ENCODE measurements at regions not wholly inside any gene's neighbourhood (a gene's known extent, or its start where the extent isn't known, plus 50 kb on each side); places are given as distances from the start of the nearest gene placed in this dataset.

DNA sequence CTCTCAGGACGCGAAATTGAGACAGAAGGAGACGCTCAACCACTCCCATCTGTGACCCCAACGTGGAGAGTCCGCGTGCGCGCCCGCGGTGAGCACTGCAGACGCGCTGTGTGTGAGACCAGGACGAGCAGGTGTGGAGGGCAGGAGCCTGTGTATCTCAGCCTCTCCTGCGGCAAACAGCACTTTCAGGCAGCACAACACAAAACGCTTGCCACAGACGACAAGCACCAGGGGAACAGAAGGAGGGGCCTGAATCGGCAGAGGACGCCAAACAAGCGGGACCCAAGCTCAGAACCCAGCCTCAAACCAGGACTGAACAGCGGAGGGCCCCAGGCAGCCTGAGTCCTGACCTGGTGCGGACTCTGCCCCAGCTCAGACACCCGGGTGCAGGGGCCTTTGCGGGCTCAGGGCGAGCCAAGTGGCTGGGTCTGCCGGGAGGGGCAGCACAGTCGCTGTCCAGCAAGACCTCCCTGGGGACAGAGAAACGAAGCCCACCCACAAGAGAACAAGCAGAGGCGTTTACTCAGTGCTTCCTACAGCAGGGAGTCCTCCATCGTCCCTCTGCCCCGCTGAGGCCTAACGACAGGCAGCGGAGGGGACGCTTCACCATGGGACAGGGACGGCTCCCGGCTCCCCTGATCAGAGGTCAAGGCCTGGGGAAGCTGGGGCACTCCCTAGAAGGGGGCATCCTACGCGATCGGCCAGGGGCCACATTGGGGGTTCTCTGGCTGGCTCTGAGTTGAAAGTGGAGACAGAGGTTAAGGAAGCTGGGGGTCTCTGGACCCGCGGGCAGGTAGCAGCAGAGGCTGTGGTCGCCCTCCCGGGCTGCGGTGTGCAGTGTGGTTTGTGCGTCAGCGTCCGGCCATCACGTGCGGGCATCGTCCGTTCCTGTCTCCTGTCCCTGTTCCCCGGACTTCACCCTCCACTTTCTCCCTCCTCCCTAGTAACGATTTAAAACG lies 560.8 kb downstream of the BRD1 start:
- DNase-seq: no peak

DNA sequence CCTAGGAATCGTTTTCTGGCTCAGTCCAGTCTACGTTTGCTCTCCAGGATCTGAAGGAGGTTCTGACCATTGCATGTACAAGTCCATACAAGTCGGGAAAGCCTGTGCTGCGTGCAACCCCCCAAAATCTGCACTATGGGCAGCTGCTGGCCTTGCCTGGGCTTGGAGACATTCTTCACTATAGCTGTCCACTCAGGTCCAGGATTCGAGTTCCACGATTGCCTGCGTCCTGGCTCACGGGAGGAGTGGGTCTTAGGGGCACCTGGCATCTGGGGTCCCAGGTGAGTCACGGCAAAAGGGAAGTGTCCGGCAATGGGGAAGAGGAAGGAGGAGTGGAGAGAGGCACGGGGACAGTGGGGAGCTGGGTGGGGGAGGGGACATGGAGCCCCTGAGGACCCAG lies 563.0 kb downstream of the BRD1 start:
- DNase-seq: no peak

DNA sequence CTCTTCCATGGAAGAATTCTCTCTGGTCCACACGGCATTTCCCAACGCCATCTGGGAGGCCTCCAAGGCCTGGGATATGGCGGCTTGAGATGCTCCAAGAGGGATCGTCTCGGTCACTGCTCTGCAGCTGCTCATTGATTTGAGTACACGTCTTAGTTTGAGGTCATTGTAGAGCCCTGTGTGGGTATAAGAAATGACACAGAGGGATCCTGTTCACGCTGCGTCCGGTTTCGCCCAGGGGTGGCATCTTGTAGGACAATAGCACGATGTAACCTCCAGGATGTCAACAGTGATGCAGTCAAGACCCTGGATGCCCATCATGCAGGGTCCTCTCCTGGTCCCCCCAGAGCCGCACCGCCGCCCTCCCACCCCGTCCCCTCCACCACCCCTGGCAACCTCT lies 564.6 kb downstream of the BRD1 start:
- DNase-seq: no peak

DNA sequence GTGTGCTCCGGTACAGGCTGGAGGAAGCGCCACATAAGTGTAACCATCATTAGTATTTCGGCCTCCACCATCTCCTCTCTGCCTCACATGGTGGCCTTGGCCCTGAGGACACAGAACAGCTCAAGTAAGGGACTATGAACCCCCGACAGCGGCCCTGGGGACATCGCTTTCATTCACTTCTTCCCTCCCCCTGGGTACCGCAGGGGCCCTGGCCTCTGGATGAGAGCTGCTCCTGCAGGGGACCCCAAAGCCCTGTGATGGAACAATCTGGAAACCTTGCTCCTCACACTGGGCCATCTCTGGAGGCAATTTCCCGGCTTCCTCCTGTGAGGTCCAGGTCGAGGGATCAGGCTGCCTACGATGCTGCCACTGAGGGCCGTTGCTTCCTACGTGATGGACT lies 565.5 kb downstream of the BRD1 start:
- DNase-seq: no peak

DNA sequence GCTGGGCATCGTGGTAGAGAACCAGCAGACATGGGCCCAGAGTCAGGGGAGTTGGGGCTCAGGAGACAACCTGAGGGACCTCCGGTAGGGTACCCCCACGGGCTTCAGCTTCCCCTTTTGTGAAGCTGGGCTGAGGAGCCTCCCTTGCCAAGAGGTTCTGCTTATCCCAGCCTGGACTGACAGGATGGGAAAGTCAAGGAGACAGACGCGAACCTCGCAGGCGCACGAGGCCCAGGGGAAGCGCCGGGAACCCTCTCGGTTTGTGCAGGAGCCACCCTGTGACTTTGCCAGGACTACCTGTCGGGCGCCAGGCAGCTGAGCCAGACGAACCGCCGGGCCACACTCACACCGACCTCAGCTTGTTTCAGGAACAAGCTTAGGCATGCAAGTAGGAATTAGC lies 566.1 kb downstream of the BRD1 start:
- DNase-seq: no peak

DNA sequence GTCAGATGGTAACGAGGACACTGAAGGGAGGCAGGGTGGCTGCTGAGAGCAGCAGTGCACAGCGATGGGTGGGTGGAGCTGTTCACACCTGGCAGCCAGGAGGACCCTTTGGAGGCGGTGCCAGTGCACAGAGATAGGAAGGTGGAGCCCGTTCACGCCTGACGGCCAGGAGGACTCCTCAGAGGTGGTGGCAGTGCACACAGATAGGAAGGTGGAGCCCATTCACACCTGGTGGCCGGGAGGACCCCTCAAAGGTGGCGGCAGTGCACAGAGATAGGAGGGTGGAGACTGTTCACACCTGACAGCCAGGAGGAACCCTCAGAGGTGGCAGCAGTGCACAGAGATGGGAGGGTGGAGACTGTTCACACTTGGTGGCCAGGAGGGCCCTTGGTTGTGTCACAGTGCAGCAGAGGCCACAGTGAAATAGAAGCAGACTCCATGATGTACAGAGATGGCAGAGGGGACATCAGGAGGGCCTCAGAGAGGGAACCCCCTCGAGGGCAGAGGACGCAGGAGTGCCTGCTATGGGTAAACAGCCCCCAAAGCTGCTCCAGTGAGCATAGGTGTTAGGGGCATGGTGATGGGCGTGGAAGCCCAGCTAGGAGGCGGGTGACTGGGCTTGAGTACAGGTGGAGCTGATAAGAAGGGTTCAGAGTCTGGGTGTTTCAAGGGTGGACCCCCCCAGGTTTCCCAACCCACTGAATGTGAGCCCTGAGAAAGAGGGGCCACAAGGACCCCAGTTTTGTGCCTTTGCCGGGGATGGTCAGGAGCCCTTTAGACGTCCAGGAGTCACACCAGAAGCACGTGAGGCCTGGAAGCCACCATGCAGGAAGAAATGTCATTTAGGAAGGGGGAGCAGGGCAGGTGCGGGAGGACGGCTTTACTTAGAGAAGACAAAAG lies 566.7 kb downstream of the BRD1 start:
- DNase-seq: no peak

DNA sequence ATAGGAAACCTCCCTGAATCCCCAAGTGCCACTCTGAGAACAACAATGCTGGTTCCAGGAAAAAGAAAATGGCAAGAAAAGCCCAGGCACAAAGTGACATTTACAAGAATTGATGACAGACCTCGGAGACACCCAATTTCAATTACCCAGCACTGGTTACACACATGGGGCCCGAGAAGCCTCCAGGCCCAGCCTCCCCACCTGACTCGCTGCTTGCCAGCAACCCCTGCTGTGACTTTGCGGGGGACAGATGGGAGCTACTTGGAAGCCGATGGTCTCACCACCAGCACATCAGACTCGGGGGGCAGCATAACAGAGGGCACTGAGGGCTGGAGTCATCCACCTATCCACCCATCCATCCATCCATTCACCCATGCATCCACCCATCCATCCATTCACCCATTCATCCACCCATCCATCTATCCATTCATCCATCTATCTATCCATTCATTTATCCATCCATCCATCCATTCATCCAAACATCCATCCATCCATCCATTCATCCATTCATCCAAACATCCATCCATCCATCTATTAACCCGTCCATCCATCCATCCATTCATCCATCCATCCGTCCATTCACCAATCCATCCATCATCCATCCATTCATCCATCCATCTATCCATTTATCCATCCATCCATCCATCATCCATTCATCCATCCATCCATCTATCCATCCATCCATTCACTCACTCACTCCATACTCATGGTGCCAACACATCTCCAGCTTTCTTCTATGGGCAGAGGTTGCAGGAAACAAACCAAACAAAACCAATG lies 567.6 kb downstream of the BRD1 start:
- DNase-seq: no peak

DNA sequence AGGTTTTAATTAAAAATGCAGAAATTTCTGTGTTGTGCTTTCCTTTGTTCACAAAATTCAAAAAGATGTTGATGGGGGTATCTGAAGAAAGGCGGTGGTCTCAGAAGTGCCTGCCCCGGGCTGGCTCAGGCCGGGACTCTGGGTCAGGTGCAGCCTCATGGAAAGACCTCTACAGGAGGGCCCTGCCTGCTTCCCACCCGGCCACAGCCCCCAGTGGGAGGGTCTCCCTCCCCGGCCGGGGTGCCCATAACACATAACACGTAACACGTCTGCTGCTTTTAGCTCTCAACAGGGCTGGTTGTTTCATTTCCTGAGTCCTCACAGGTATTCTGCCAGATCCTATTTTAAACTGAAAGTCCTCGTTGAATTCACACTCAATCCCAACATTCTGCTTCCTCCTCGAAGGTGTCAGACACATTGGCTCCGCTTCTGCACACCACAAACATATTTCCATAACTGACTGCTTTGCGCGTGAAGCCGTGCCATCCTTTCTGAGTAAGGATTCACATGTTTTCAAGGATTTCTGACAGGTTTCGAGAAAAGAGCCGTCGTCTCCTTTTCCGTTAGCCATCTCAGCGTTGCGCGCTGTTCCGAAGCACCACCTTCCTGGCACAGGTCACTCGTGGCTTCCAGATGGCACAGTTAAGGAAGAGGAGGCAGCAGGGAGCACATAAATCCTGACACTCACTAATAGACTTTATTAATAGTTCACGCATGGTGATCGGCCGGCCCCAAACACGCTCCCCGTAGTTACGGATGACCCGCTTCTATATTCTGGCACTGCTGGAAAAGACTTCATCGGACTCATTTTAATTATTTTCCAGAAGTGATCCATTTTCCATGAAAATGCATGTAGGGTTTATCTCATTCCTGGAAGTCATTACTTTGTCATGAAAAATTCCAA lies 569.3 kb downstream of the BRD1 start:
- no peak for DNase-seq

DNA sequence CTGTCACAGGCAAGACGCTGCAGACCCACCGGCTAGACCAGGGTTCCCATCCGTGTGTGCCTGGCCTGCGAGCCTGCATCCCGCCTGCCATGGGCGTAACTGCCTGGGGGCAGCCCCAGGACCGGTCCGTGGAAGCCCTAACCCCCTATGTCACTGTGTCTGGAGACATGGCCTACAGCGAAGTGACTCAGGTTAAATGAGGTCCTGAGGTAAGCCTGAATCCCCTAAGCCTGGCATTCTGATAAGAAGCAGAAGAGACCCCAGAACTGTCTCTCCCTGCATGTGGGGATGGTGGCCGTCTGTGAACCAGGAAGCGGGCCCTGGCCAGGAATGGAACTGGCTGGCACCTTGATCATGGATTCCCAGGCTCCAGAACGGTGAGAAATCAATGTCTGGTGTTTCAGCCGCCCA lies 570.1 kb downstream of the BRD1 start:
- DNase-seq: no peak

DNA sequence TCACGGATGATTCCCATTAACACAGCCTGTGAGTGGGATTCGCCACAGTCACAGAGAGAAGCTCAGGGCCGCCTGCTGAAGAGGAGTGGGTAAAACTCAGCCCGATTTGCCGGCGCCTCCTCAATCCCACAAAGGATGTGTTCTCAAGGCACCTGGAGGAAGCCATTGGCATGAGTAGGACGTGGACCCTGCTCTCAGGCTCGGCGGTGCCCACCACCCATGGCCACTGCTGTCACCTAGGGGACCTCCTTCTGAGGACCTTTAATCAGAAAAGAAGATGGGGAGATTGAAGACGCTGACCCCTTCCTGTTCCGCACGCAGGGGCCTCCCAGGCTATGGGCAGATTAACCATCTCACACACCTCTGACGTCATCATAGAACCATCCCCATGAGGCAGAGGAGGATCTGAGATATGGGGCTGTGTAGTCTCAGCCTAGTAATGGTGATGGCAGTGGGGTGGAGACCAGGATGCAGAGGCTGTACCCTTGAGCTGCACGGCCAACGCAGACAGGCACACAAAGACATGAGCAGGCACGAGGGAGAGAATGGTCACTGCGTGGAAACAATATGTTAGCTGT lies 571.8 kb downstream of the BRD1 start:
- no peak for DNase-seq

DNA sequence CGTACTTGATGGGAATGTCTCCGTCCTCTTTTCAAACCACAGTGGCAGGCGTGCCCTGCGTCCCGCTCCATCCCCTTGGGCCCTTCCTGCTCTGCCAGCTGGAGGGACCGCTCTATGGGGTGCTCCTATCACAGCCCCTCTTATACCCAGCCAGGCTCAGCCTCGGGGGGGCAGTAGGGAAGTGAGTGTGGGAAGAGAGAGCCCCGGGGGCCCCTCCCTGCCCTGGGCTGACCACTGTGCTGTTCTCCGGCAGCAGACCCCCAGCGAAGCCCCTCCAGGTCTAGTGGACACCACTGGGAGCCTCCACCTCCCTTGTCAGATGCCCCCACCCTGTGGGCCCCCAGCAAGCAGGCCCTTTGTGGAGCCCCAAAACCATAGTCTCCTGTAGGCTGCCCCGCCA lies 572.5 kb downstream of the BRD1 start:
- no peak for DNase-seq

DNA sequence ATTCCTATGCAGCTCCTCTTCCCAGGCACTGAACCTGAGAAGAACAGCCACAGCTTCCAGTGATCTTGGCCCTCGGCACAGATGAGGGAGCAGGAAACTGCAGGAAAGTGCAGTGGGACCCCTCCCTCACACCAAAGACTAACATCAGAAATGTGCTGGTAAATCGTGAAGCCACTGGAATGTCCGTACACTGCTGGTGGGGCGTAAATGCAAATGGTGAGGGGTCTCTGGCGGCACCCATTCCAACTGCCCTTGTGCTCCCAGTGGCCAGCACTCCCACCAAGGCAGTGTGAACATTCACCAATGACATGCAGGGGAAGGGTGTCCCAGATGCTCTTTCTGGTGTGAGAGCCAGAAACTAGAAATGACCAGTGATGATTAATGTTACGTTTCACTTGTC lies 574.0 kb downstream of the BRD1 start:
- no peak for DNase-seq

DNA sequence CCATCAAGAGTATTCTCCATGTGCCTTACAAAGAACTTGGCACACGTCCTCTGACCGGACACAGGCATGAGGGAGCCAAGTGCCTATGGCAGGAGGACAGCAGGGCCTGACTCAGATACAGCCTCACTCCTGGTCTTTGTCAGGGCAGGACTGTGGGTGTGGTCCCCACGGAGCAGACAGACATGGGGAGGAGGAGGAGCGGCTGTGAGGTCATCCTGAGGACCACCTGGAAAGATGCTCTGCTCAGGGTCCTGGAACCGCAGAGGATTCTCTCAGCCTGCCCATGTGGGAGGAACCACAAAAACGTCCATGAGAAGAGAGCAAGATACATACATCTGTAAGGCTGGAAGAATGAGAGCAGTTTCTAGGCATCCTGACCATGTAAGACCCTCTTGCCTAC lies 576.3 kb downstream of the BRD1 start:
- no peak for DNase-seq

DNA sequence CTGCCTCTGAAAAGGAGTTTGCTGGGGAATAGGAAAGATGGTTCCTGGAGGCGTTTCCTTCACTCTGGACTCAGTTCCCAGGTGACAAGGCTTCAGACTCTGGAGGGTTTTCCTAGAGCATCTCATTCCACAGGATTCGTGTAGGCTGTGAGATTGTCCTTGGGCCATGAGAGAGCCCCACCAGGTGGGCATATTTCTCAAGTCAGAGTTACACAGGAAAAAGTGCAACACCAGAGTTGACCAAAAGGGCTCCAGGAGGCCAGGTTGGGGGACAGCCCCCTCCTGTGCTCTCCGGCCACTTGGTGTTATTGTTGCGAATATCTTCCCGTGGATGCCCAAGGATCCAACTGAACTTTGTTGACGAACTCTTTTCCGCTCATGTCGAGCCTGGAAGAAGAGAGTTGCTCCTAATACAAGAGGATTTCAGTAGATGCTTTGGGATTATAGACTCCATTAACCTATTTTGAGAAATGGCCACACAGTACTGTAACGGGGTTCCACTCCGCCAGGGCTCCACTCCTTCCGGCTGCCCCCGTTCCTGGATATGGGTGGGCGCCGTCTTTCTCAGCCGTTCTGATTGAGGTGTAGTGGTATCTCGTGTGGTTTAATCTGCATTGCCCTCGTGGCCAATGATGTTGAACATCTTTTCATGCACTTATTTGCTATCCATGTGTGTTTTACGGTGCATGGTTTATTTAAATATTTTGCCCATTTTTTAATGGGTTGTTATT lies 580.3 kb downstream of the BRD1 start:
- no peak for DNase-seq

DNA sequence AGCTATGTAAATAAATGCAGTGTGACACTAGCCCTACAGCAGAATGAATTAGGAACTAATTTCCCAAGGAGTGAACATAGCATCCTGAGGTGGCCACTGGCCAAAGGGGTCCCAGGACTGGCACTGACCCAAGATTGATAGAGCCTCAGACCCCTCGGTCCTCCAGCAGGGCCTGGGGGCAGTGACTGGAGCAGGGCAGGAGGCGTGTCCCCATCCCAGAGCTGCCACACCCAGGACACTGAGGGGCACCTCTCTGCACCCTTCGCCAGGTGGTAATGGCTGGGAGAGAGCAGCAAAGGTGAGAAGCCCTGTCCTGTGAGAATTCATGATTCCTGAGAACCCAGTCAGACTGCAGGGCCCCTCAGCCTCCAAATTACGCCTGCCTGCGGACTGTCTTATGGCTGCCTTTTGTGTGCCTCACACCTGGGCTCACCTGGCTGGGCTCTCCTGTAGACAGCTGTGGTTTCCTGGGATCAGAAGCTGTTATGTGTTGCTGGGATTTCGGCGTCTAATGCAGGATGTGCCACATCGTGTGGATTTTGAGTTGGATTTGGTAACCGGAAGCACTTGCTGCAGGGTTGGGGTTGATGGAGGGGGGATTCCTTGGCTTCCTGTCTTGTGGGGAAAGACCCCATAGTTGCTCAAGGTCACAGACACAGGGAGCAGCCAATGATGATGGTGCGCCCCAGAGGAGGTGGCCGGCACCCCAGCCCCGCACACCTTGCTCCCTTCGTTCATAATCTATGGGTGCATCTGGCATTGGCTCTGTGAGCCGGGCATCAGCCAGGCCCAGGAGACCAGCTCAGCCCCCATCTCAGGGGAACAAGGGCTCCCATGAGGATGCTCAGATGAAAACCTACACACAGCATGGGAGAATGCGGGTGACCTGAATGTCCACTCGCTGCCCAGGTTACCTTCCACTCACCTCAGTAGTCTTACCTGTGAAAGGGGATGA lies 582.9 kb downstream of the BRD1 start:
- no peak for DNase-seq

DNA sequence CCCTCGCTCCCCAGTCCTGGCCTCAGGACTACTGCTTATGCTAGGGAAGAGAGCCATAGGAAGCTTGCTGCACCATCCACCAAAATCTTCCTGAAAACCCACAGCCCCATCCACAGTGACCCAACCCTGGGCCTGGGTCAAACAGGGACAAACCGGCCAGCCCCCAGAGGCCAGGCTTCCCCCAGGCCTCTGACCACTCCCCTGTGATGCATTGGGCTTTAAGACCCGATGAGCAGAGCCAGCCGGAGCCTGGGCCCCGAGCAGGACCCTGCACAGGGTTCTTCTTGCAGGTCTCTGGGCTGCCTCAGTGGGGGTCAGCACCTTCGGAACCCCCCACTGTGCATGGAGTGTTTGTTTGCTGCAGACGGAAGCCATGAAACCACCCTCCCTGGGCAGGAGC lies 583.7 kb downstream of the BRD1 start:
- no peak for DNase-seq

DNA sequence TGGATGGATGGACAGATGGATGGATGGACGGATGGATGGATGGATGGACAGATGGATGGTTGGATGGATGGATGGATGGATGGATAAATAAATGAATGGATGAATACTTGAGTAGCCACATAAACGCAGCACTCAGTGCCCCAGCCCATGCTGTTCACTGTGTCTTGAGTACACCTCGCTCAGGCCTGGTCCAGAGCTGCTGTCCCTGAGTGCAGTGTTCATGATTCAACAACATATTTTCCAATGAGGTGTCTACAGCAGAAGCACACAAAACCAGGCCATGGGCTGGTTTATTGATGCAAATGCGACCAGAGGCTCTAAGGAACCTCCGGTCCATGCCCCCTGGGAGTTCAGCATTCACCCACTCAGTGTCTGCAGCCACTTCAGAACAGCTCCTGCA lies 584.3 kb downstream of the BRD1 start:
- no peak for DNase-seq

DNA sequence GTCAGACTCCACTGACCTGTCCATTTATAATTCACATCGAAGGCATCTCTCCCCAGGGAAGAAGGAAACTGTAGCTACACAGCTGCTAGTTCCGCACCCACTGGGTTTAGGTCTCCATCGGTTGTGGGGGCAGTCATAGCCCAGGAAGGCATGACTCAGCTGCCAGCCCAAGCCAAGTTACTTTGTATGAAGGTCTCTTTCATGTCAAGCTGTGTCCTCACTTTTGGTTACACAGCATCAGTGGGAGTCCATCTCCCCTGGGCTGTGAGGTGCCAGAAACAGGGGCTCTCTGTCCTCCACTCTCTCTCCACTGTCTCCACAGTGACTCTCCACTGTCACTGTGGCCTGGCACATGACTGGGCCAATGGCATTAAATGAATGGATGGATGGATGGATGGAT lies 585.2 kb downstream of the BRD1 start:
- no peak for DNase-seq

DNA sequence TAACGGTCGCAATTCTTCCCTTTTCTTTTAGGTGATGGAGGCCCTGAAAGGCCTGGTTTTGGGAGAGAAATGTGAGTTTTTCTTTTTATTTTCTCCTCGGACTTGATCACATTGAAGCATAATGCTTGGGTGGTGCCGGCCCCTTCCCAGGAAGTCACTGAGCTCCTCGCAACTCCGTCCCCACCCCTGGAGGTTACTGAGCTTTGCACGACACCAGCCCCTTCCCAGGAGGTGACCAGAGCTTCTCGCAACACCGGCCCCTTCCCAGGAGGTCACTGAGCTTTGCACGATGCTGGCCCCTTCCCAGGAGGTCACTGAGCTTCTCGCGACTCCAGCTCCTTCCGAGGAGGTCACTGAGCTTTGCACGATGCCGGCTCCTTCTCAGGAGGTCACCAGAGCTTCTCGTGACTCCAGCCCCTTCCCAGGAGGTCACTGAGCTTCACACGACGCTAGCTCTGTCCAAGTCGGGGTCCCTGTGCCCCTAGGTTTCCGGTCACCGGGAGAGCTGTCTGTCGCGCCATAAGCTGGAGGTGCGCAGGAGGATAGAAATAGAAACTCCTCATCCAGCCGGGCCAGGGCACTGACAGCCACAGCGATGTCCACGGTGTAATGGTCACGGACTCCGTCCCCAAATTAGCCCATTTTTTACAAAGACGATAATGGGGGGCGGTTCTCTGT lies 586.4 kb downstream of the BRD1 start:
- DNase-seq: no peak
